Prostate gland (tissue), 2 donors: ENCODE measurements at regions not wholly inside any gene's neighbourhood (a gene's known extent, or its start where the extent isn't known, plus 50 kb on each side); places are given as distances from the start of the nearest gene placed in this dataset.

ENCODE experiments used
- CTCF ChIP-seq, 4 experiments: fragments of 200-600 bp in 2 of 4; fragments of 450-650 bp in 2 of 4; sonication (generic) in 2 of 4; IDR thresholded peaks; 1 replicate in 3 of 4; 2 replicates in 1 of 4; pipeline ENCODE4 v1.5.1; 2016 to 2019; ENCODE audit warnings: antibody characterized with exemption in 4 of 4, mild to moderate bottlenecking in 2 of 4, moderate library complexity in 2 of 4
- POLR2A ChIP-seq: fragments of 450-650 bp; IDR thresholded peaks from one replicate; pipeline ENCODE4 v1.6.1; 2016; ENCODE audit warnings: antibody characterized with exemption, mild to moderate bottlenecking

- no peak for TF ChIP-seq CTCF (IDR thresholded peaks at IDR 0.05)
- TF ChIP-seq POLR2A, result no peak
These were observed 348.9 kb downstream of the OSR1 start for GRCh38 chr2:19009510-19009909.
